Endothelial cell of hepatic sinusoid (primary cell): ENCODE measurements at regions not wholly inside any gene's neighbourhood (a gene's known extent, or its start where the extent isn't known, plus 50 kb on each side); places are given as distances from the start of the nearest gene placed in this dataset.
"Not testable (repeated sequence)": the region's sequence is repeated elsewhere in the genome, so short reads cannot be mapped to it uniquely, and the experiment has no call there.

Source experiments
- in situ Hi-C: cut with HindIII; loops from 2 replicates; pipeline ENCODE4 v1.10.0; 2017; ENCODE audit warnings: low sequenced_read_pairs

- in situ Hi-C loops: loop anchor here (5.0 kb wide), 2 partner anchors 65 to 100 kb away; no protein-coding TSS in a partner anchor
Observed at GRCh38 chr2:16742026-16742425, 76.4 kb upstream of the CYRIA start.

GRCh38 chr2:16741498-16741897 lies 75.9 kb upstream of the CYRIA start:
- in situ Hi-C loops: loop anchor here (5.0 kb wide), 2 partner anchors 64 to 99 kb away; no protein-coding TSS in a partner anchor

- in situ Hi-C loops: loop anchor here (5.0 kb wide), 2 partner anchors 63 to 98 kb away; no protein-coding TSS in a partner anchor
Observed at GRCh38 chr2:16739778-16740581, 74.3 kb upstream of the CYRIA start.

- in situ Hi-C loops: no loop called here
Observed at GRCh38 chr2:16738361-16739225, 73.0 kb upstream of the CYRIA start.

GRCh38 chr2:16737812-16738211 lies 72.2 kb upstream of the CYRIA start:
- in situ Hi-C loops: no loop called here

- in situ Hi-C loops: no loop called here
Observed at GRCh38 chr2:16736633-16737032, 71.0 kb upstream of the CYRIA start.

- in situ Hi-C loops: no loop called here
Observed at GRCh38 chr2:16729335-16729734, 63.7 kb upstream of the CYRIA start.

- in situ Hi-C loops: no loop called here
Observed at GRCh38 chr2:16728351-16729136, 62.9 kb upstream of the CYRIA start.

- in situ Hi-C loops: not testable (repeated sequence)
Observed at GRCh38 chr2:16727849-16728248, 62.2 kb upstream of the CYRIA start.

- in situ Hi-C loops: no loop called here
Observed at GRCh38 chr2:16727256-16727655, 61.6 kb upstream of the CYRIA start.

GRCh38 chr2:16726577-16726976 lies 60.9 kb upstream of the CYRIA start:
- in situ Hi-C loops: no loop called here

GRCh38 chr2:16726147-16726546 lies 60.5 kb upstream of the CYRIA start:
- in situ Hi-C loops: no loop called here

GRCh38 chr2:16725549-16725948 lies 59.9 kb upstream of the CYRIA start:
- in situ Hi-C loops: no loop called here

GRCh38 chr2:16722677-16723076 lies 57.0 kb upstream of the CYRIA start:
- in situ Hi-C loops: no loop called here

- in situ Hi-C loops: no loop called here
Observed at GRCh38 chr2:16722126-16722525, 56.5 kb upstream of the CYRIA start.

GRCh38 chr2:16721529-16721928 lies 55.9 kb upstream of the CYRIA start:
- in situ Hi-C loops: not testable (repeated sequence)

- in situ Hi-C loops: not testable (repeated sequence)
Observed at GRCh38 chr2:16720737-16721136, 55.1 kb upstream of the CYRIA start.

GRCh38 chr2:16719485-16719808 lies 53.8 kb upstream of the CYRIA start:
- in situ Hi-C loops: no loop called here

GRCh38 chr2:16718576-16719484 lies 53.2 kb upstream of the CYRIA start:
- in situ Hi-C loops: no loop called here

- in situ Hi-C loops: no loop called here
Observed at GRCh38 chr2:16717477-16717876, 51.8 kb upstream of the CYRIA start.
